A673 (cell line): ENCODE measurements at regions not wholly inside any gene's neighbourhood (a gene's known extent, or its start where the extent isn't known, plus 50 kb on each side); places are given as distances from the start of the nearest gene placed in this dataset.
A peak's percentile ranks its signal among the peaks of the same experiment; 100 is the strongest.

Source experiments
- BruUV-seq: library from RNA; stranded (reverse); fragments of 400-500 nt; replicated peaks from 2 replicates; lab custom pipeline; 2021; lab: Mats Ljungman, UMichigan
- CTCF ChIA-PET: fragments of 300-600 bp; sonication (Branson Sonifier 250); formaldehyde crosslinking; loops from one replicate; lab custom pipeline; 2022; ENCODE audit warnings: antibody characterized with exemption; lab: Charles Lee
- POLR2A ChIA-PET: fragments of 300-600 bp; sonication (Branson Sonifier 250); formaldehyde crosslinking; loops from one replicate; lab custom pipeline; 2022; ENCODE audit warnings: antibody characterized with exemption; ENCODE audit not compliant: low non-redundant PET; lab: Charles Lee
- DNase-seq: peaks from one replicate; pipeline ENCODE4 v3.0.0-alpha.2; 2015; ENCODE audit warnings: low spot score
- H3K27ac ChIP-seq: fragments of 200-600 bp; sonication (generic); 2 replicates; pipeline ENCODE4 v1.5.1; 2016; ENCODE audit warnings: mixed run types, low read depth, mild to moderate bottlenecking, mixed read lengths, antibody characterized with exemption, low read length; ENCODE audit not compliant: poor library complexity, severe bottlenecking
- H3K27me3 ChIP-seq: fragments of 200-600 bp; sonication (generic); replicated peaks from 2 replicates; pipeline ENCODE4 v1.6.1; 2017; ENCODE audit warnings: mixed run types, low read depth, mild to moderate bottlenecking, mixed read lengths, antibody characterized with exemption, low read length; ENCODE audit not compliant: insufficient read depth, poor library complexity
- H3K36me3 ChIP-seq: fragments of 200-600 bp; sonication (generic); 2 replicates; pipeline ENCODE4 v1.6.1; 2016; ENCODE audit warnings: mixed run types, mild to moderate bottlenecking, mixed read lengths, antibody characterized with exemption, low read length; ENCODE audit not compliant: insufficient read depth, poor library complexity, severe bottlenecking
- H3K4me1 ChIP-seq: fragments of 200-600 bp; sonication (generic); 2 replicates; pipeline ENCODE4 v1.6.1; 2017; ENCODE audit warnings: mixed run types, mild to moderate bottlenecking, mixed read lengths, antibody characterized with exemption, low read length; ENCODE audit not compliant: insufficient read depth, poor library complexity, severe bottlenecking
- H3K4me3 ChIP-seq: fragments of 200-600 bp; sonication (generic); 2 replicates; pipeline ENCODE4 v1.5.1; 2016; ENCODE audit warnings: low read depth, mixed run types, mild to moderate bottlenecking, mixed read lengths, low read length; ENCODE audit not compliant: poor library complexity, severe bottlenecking
- H3K9me3 ChIP-seq: fragments of 200-600 bp; sonication (generic); 2 replicates; pipeline ENCODE4 v1.6.1; 2016; ENCODE audit warnings: mixed run types, low read depth, mild to moderate bottlenecking, mixed read lengths, antibody characterized with exemption, low read length; ENCODE audit not compliant: poor library complexity, severe bottlenecking
- EZH2 ChIP-seq: fragments of 200-600 bp; sonication (generic); IDR thresholded peaks from 2 replicates; pipeline ENCODE4 v1.6.1; 2017; ENCODE audit warnings: borderline replicate concordance, low read depth, mild to moderate bottlenecking, mixed read lengths, antibody characterized with exemption, low read length; ENCODE audit not compliant: poor library complexity, severe bottlenecking
- intact Hi-C: fragments of 100-400 bp; cut with micrococcal nuclease; formaldehyde crosslinking; loops from one replicate; pipeline ENCODE4 v1.10.0; 2022; ENCODE audit not compliant: unreplicated experiment
- TF ChIP-seq, protein P1 (sequence below): fragments of 300-800, 200-600 bp; sonication (generic); conservative IDR thresholded peaks from 2 replicates; pipeline ENCODE4 v1.5.1; 2017; ENCODE audit warnings: low read depth, mild to moderate bottlenecking, antibody characterized with exemption, low read length, moderate library complexity, mixed read lengths

- no peak for TF ChIP-seq EZH2
- TF ChIP-seq, protein P1, sequence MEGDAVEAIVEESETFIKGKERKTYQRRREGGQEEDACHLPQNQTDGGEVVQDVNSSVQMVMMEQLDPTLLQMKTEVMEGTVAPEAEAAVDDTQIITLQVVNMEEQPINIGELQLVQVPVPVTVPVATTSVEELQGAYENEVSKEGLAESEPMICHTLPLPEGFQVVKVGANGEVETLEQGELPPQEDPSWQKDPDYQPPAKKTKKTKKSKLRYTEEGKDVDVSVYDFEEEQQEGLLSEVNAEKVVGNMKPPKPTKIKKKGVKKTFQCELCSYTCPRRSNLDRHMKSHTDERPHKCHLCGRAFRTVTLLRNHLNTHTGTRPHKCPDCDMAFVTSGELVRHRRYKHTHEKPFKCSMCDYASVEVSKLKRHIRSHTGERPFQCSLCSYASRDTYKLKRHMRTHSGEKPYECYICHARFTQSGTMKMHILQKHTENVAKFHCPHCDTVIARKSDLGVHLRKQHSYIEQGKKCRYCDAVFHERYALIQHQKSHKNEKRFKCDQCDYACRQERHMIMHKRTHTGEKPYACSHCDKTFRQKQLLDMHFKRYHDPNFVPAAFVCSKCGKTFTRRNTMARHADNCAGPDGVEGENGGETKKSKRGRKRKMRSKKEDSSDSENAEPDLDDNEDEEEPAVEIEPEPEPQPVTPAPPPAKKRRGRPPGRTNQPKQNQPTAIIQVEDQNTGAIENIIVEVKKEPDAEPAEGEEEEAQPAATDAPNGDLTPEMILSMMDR = 0 out of 2 replicates have a peak, but pooled peaks have one; percentile 18
- H3K4me1 ChIP-seq = no peaks in the 10 kb centered on the region
- no peaks in the 10 kb centered on the region for H3K36me3 ChIP-seq
- POLR2A ChIA-PET = no interaction called here
- intact Hi-C loops = no loop called here
- DNase-seq = peak; percentile 12
- H3K9me3 ChIP-seq = no peaks in the 10 kb centered on the region
- CTCF ChIA-PET = no interaction called here
- no peaks in the 10 kb centered on the region for H3K27me3 ChIP-seq
- BruUV-seq = no TSS peak
- no peak overlapping the region for H3K27ac ChIP-seq
- H3K4me3 ChIP-seq = no peak overlapping the region
These were observed 141.3 kb downstream of the TRMT11 start for GRCh38 chr6:126127659-126128058.

- TF ChIP-seq EZH2 = no peak
- TF ChIP-seq, protein P1 = no peak
- Histone ChIP-seq H3K4me3 (no peak overlapping the region), H3K27ac (no peak overlapping the region), H3K36me3 (no peaks in the 10 kb centered on the region), H3K9me3 (no peaks in the 10 kb centered on the region), H3K4me1 (no peaks in the 10 kb centered on the region), H3K27me3 (no peaks in the 10 kb centered on the region)
- ChIA-PET POLR2A (no interaction called here), CTCF (no interaction called here)
- intact Hi-C loops = no loop called here
- DNase-seq = no peak
- no TSS peak for BruUV-seq
These were observed 144.9 kb downstream of the TRMT11 start for GRCh38 chr6:126131246-126131645.

DNA sequence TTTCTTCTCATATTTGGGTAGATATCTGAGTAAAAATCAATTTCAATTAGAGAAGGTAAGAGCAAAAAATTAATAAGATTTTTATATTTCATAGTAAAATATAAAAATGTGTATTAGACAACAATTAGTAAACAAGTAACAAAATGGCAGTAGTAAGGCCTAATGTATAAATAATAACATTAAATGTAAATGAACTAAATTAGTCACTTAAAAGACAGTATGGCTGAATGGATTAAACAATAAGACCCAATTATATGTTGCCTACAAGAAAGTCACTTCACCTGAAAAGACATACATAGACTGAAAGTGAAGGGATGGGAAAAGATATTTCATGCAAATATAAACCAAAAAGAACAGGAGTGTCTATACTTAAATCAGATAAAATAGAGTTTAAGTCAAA, 147.6 kb downstream of the TRMT11 start:
- H3K27me3 ChIP-seq = no peaks in the 10 kb centered on the region
- no peak for DNase-seq
- no peaks in the 10 kb centered on the region for H3K4me1 ChIP-seq
- no peak overlapping the region for H3K4me3 ChIP-seq
- ChIA-PET POLR2A (no interaction called here), CTCF (no interaction called here)
- no peak overlapping the region for H3K27ac ChIP-seq
- TF ChIP-seq, protein P1 = no peak
- no peak for TF ChIP-seq EZH2
- H3K36me3 ChIP-seq = no peaks in the 10 kb centered on the region
- no peaks in the 10 kb centered on the region for H3K9me3 ChIP-seq
- no TSS peak for BruUV-seq
- intact Hi-C loops = no loop called here
